Fibroblast of gingiva (primary cell): ENCODE measurements at regions not wholly inside any gene's neighbourhood (a gene's known extent, or its start where the extent isn't known, plus 50 kb on each side); places are given as distances from the start of the nearest gene placed in this dataset.
"Not testable (repeated sequence)": the region's sequence is repeated elsewhere in the genome, so short reads cannot be mapped to it uniquely, and the experiment has no call there.

Experiments used
- DNase-seq: peaks from one replicate; pipeline ENCODE4 v3.0.0-alpha.2; 2011; ENCODE audit warnings: low read depth

- DNase-seq, result no peak
These were observed 311.9 kb downstream of the SHQ1 start for GRCh38 chr3:72536206-72536877.

GRCh38 chr3:72535772-72536171 lies 312.5 kb downstream of the SHQ1 start:
- DNase-seq, result no peak

- DNase-seq, result no peak
These were observed 314.4 kb downstream of the SHQ1 start for GRCh38 chr3:72533591-72534473.

- no peak for DNase-seq
These were observed 317.8 kb downstream of the SHQ1 start for GRCh38 chr3:72530426-72530825.

GRCh38 chr3:72529081-72529480 lies 319.2 kb downstream of the SHQ1 start:
- DNase-seq, result no peak

GRCh38 chr3:72523429-72524151 lies 324.7 kb downstream of the SHQ1 start:
- no peak for DNase-seq

GRCh38 chr3:72520690-72521308 lies 327.4 kb downstream of the SHQ1 start:
- DNase-seq, result no peak

GRCh38 chr3:72519946-72520604 lies 328.2 kb downstream of the SHQ1 start:
- no peak for DNase-seq

GRCh38 chr3:72517921-72518424 lies 330.3 kb downstream of the SHQ1 start:
- DNase-seq, result no peak

GRCh38 chr3:72517336-72517735 lies 330.9 kb downstream of the SHQ1 start:
- DNase-seq, result no peak

- no peak for DNase-seq
These were observed 331.9 kb downstream of the SHQ1 start for GRCh38 chr3:72516361-72516760.

- DNase-seq, result no peak
These were observed 332.3 kb downstream of the SHQ1 start for GRCh38 chr3:72515941-72516340.

- DNase-seq, result no peak
These were observed 333.0 kb downstream of the SHQ1 start for GRCh38 chr3:72515281-72515680.

GRCh38 chr3:72510247-72510646 lies 338.0 kb downstream of the SHQ1 start:
- no peak for DNase-seq

GRCh38 chr3:72505539-72506405 lies 342.5 kb downstream of the SHQ1 start:
- no peak for DNase-seq

- DNase-seq, result not testable (repeated sequence)
These were observed 350.7 kb downstream of the SHQ1 start for GRCh38 chr3:72497501-72497900.

- no peak for DNase-seq
These were observed 352.1 kb downstream of the SHQ1 start for GRCh38 chr3:72496051-72496670.

GRCh38 chr3:72494626-72495025 lies 353.6 kb downstream of the SHQ1 start:
- peak; percentile 75 for DNase-seq

- DNase-seq, result no peak
These were observed 354.1 kb downstream of the SHQ1 start for GRCh38 chr3:72494130-72494529.

- peak; percentile 97 for DNase-seq
These were observed 356.0 kb downstream of the SHQ1 start for GRCh38 chr3:72492240-72492639.
